B cell (primary cell): ENCODE measurements at regions not wholly inside any gene's neighbourhood (a gene's known extent, or its start where the extent isn't known, plus 50 kb on each side); places are given as distances from the start of the nearest gene placed in this dataset.
"Not testable (repeated sequence)": the region's sequence is repeated elsewhere in the genome, so short reads cannot be mapped to it uniquely, and the experiment has no call there.

Source experiments
- ATAC-seq: fragments of 200-7000 bp; cut with Tn5 transposase; one replicate; pipeline ENCODE4 v1.10.0; 2021; ENCODE audit warnings: low read depth, mild to moderate bottlenecking, moderate number of reproducible peaks, moderate library complexity
- CTCF ChIA-PET: fragments of 350-600 bp; sonication (Branson Sonifier 250); formaldehyde crosslinking; loops from one replicate; lab custom pipeline; 2021; ENCODE audit warnings: antibody characterized with exemption, inconsistent platforms; lab: Charles Lee
- POLR2A ChIA-PET: fragments of 350-600 bp; sonication (Branson Sonifier 250); formaldehyde crosslinking; loops from one replicate; lab custom pipeline; 2021; ENCODE audit warnings: antibody characterized with exemption; lab: Charles Lee
- DNase-seq: peaks from one replicate; pipeline ENCODE4 v3.0.0; 2013
- H2AFZ ChIP-seq: 2 replicates; pipeline ENCODE4 v1.6.1; 2012; ENCODE audit warnings: mild to moderate bottlenecking, low read depth, low read length; ENCODE audit not compliant: insufficient read depth, poor library complexity, severe bottlenecking
- H3K27ac ChIP-seq, 2 donors: 1 replicate in 1 of 2; 2 replicates in 1 of 2; pipeline ENCODE4 v1.5.1; 2012 to 2013; ENCODE audit warnings: low read length in 2 of 2, mild to moderate bottlenecking in 2 of 2, moderate library complexity in 1 of 2
- H3K27me3 ChIP-seq, 4 experiments: fragments of 200-600 bp in 1 of 4; sonication (generic) in 1 of 4; replicated peaks in 1 of 4; 1 replicate in 2 of 4; 2 replicates in 2 of 4; pipeline versions ENCODE4 v1.6.1 to v1.7.0; 2013 to 2016; ENCODE audit warnings: low read length in 3 of 4, mild to moderate bottlenecking in 2 of 4, mixed read lengths in 1 of 4, moderate library complexity in 1 of 4; ENCODE audit not compliant: insufficient read depth in 4 of 4, control insufficient read depth in 3 of 4; ENCODE audit errors: control extremely low read depth in 1 of 4
- H3K36me3 ChIP-seq, 2 experiments: replicated peaks in 1 of 2; 1 replicate in 1 of 2; 2 replicates in 1 of 2; pipeline versions ENCODE4 v1.6.1 to v1.7.1; 2013; ENCODE audit warnings: low read length in 1 of 2; ENCODE audit not compliant: insufficient read depth in 2 of 2, control insufficient read depth in 1 of 2; ENCODE audit errors: control extremely low read depth in 1 of 2, extremely low read depth in 1 of 2
- H3K4me1 ChIP-seq, 2 donors: fragments of 200-600 bp in 1 of 2; sonication (generic) in 1 of 2; 1 replicate in 1 of 2; 2 replicates in 1 of 2; pipeline versions ENCODE4 v1.5.1 to v1.6.1; 2013 to 2017; ENCODE audit warnings: low read length in 2 of 2; ENCODE audit not compliant: control insufficient read depth in 2 of 2, insufficient read depth in 2 of 2
- H3K4me2 ChIP-seq: replicated peaks from 2 replicates; pipeline ENCODE3; 2012; ENCODE audit warnings: mild to moderate bottlenecking, low read depth, low read length; ENCODE audit not compliant: poor library complexity, severe bottlenecking
- H3K4me3 ChIP-seq, 5 experiments: fragments of 200-600 bp in 1 of 5; sonication (generic) in 1 of 5; 1 replicate in 3 of 5; 2 replicates in 2 of 5; pipeline versions ENCODE4 v1.5.1 to v1.7.0; 2011 to 2016; ENCODE audit warnings: low read length in 4 of 5, mild to moderate bottlenecking in 4 of 5, low read depth in 2 of 5, control low read depth in 1 of 5, moderate library complexity in 1 of 5; ENCODE audit not compliant: insufficient read depth in 1 of 5; ENCODE audit errors: control extremely low read depth in 1 of 5, extremely low read depth in 1 of 5
- H3K79me2 ChIP-seq: fragments of 200-600 bp; sonication (generic); one replicate; pipeline ENCODE4 v1.6.0; 2016; ENCODE audit warnings: low read length; ENCODE audit not compliant: control insufficient read depth, insufficient read depth
- H3K9ac ChIP-seq: fragments of 200-600 bp; sonication (generic); 2 replicates; pipeline ENCODE4 v1.6.1; 2017; ENCODE audit warnings: mild to moderate bottlenecking, low read length, moderate library complexity
- H3K9me3 ChIP-seq, 3 donors: one replicate each; pipeline versions ENCODE4 v1.6.1 to v1.7.1; 2013; ENCODE audit warnings: low read length in 2 of 3; ENCODE audit not compliant: control insufficient read depth in 2 of 3, insufficient read depth in 1 of 3; ENCODE audit errors: control extremely low read depth in 1 of 3
- H4K20me1 ChIP-seq: 2 replicates; pipeline ENCODE4 v1.6.0; 2012; ENCODE audit warnings: mild to moderate bottlenecking, low read length; ENCODE audit not compliant: insufficient read depth, control insufficient read depth, poor library complexity, severe bottlenecking
- H3K27ac Mint-ChIP-seq: one replicate; pipeline ENCODE4 v1.8.0; 2021; ENCODE audit warnings: mixed read lengths
- H3K27me3 Mint-ChIP-seq: one replicate; pipeline ENCODE4 v1.8.0; 2021; ENCODE audit warnings: mixed read lengths
- H3K4me1 Mint-ChIP-seq: one replicate; pipeline ENCODE4 v1.8.0; 2021; ENCODE audit warnings: mixed read lengths
- H3K4me3 Mint-ChIP-seq: one replicate; pipeline ENCODE4 v1.8.0; 2021; ENCODE audit warnings: mixed read lengths
- H3K9me3 Mint-ChIP-seq: one replicate; pipeline ENCODE4 v1.8.0; 2022; ENCODE audit warnings: mixed read lengths; ENCODE audit not compliant: insufficient read depth
- EZH2 ChIP-seq: IDR thresholded peaks from 2 replicates; pipeline ENCODE4 v1.6.1; 2012; ENCODE audit warnings: borderline replicate concordance, low read depth, mild to moderate bottlenecking, moderate library complexity, low read length; ENCODE audit not compliant: insufficient read depth, poor library complexity, severe bottlenecking
- WGBS: methylation state at CpG from one replicate; pipeline ENCODE4 v1.1.5; 2013; ENCODE audit warnings: missing lambda C conversion rate; ENCODE audit not compliant: insufficient coverage; 5-methylcytosine and 5-hydroxymethylcytosine counted together
- intact Hi-C: fragments of 100-400 bp; cut with micrococcal nuclease; formaldehyde crosslinking; loops from one replicate; pipeline ENCODE4 v1.10.0; 2022
- TF ChIP-seq, protein P1 (sequence below): fragments of 200-600 bp; IDR thresholded peaks from one replicate; pipeline ENCODE4 v1.8.0; 2022; ENCODE audit warnings: antibody characterized with exemption, mild to moderate bottlenecking

DNA sequence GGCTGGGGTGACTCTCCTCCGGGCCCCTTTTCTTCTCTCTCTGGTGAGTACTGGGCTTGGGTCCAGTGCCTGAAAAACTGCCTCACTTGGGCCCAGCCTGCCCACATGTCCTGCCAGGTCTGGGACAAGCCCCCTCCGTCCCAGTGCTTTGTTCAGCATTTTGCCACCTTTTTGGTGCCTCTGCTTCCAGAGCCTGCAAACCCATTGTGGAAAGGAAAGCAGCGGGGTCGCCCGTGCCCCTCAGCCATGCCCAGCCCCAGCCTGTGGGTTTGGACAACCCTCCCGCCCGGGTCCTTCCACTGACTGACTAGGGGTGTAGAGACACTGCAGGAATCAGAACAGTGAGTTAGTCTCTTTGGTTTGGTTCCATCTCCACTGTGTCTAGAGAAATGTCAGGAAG lies 140.7 kb upstream of the ALKAL2 start:
- H3K4me2 ChIP-seq: no peak overlapping the region
- no peaks in the 10 kb centered on the region for H3K9me3 ChIP-seq
- intact Hi-C loops: no loop called here
- no peak overlapping the region for H3K27ac ChIP-seq
- no peak for TF ChIP-seq EZH2
- TF ChIP-seq, protein P1, sequence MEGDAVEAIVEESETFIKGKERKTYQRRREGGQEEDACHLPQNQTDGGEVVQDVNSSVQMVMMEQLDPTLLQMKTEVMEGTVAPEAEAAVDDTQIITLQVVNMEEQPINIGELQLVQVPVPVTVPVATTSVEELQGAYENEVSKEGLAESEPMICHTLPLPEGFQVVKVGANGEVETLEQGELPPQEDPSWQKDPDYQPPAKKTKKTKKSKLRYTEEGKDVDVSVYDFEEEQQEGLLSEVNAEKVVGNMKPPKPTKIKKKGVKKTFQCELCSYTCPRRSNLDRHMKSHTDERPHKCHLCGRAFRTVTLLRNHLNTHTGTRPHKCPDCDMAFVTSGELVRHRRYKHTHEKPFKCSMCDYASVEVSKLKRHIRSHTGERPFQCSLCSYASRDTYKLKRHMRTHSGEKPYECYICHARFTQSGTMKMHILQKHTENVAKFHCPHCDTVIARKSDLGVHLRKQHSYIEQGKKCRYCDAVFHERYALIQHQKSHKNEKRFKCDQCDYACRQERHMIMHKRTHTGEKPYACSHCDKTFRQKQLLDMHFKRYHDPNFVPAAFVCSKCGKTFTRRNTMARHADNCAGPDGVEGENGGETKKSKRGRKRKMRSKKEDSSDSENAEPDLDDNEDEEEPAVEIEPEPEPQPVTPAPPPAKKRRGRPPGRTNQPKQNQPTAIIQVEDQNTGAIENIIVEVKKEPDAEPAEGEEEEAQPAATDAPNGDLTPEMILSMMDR: no peak
- ChIA-PET POLR2A (no interaction called here), CTCF (no interaction called here)
- no peak overlapping the region for H3K27ac Mint-ChIP-seq
- peaks cover 27% of the 10 kb centered on the region for H3K4me1 Mint-ChIP-seq
- DNase-seq (no peak), ATAC-seq (no peak)
- H3K4me3 ChIP-seq: no peak overlapping the region
- no peaks in the 10 kb centered on the region for H3K9me3 Mint-ChIP-seq
- no peaks in the 10 kb centered on the region for H3K79me2 ChIP-seq
- H3K4me1 ChIP-seq: peaks cover 23 to 24% of the 10 kb centered on the region in 2 donors
- no peaks in the 10 kb centered on the region for H3K36me3 ChIP-seq
- no peak overlapping the region for H3K9ac ChIP-seq
- 100% methylated on average over 7 of the region's 7 CpGs for WGBS
- H3K4me3 Mint-ChIP-seq: no peak overlapping the region
- no peaks in the 10 kb centered on the region for H3K27me3 Mint-ChIP-seq
- no peaks in the 10 kb centered on the region for H4K20me1 ChIP-seq
- H2AFZ ChIP-seq: no peak overlapping the region
- H3K27me3 ChIP-seq: no peaks in the 10 kb centered on the region

DNA sequence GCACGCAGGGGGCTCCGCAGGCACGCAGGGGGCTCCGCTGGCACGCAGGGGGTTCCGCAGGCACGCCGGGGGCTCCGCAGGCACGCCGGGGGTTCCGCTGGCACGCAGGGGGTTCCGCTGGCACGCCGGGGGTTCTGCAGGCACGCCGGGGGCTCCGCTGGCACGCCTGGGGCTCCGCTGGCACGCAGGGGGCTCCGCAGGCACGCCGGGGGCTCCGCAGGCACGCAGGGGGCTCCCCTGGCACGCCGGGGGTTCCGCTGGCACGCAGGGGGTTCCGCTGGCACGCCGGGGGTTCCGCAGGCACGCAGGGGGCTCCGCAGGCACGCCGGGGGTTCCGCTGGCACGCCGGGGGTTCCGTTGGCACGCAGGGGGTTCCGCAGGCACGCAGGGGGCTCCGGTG lies 138.8 kb upstream of the ALKAL2 start:
- WGBS: 93% methylated on average over 30 of the region's 47 CpGs
- peaks cover 28% of the 10 kb centered on the region for H3K4me1 Mint-ChIP-seq
- H3K4me2 ChIP-seq, H3K27me3 Mint-ChIP-seq, DNase-seq, H3K27ac ChIP-seq, intact Hi-C loops, H3K9me3 Mint-ChIP-seq, H4K20me1 ChIP-seq, ATAC-seq, H3K27me3 ChIP-seq, H3K4me3 ChIP-seq, CTCF ChIA-PET, H3K27ac Mint-ChIP-seq, H3K79me2 ChIP-seq, H3K4me3 Mint-ChIP-seq, H3K9ac ChIP-seq, POLR2A ChIA-PET, H3K36me3 ChIP-seq, H2AFZ ChIP-seq, H3K9me3 ChIP-seq: not testable (repeated sequence)
- H3K4me1 ChIP-seq: peaks cover 23 to 24% of the 10 kb centered on the region in 2 donors
